Left lung (tissue), 4 donors: ENCODE measurements at regions not wholly inside any gene's neighbourhood (a gene's known extent, or its start where the extent isn't known, plus 50 kb on each side); places are given as distances from the start of the nearest gene placed in this dataset.

Experiments
- ATAC-seq: fragments of 200-7000 bp; cut with Tn5 transposase; one replicate; pipeline ENCODE4 v1.9.1; 2020; ENCODE audit warnings: moderate library complexity
- DNase-seq, 4 donors: peaks; one replicate each; pipeline ENCODE4 v3.0.0-alpha.2; 2013 to 2020
- H3K27ac ChIP-seq, 2 donors: fragments of 200-600 bp; sonication (generic) in 1 of 2; one replicate each; pipeline versions ENCODE4 v1.5.0 to v1.8.0; 2020 to 2021
- H3K27me3 ChIP-seq, 2 donors: fragments of 200-600 bp; sonication (generic) in 1 of 2; one replicate each; pipeline versions ENCODE4 v1.5.0 to v1.8.0; 2020 to 2021
- H3K36me3 ChIP-seq, 2 donors: fragments of 200-600 bp; sonication (generic) in 1 of 2; one replicate each; pipeline versions ENCODE4 v1.5.0 to v1.8.0; 2020 to 2021
- H3K4me1 ChIP-seq, 2 donors: fragments of 200-600 bp; one replicate each; pipeline ENCODE4 v1.8.0; 2021
- H3K4me3 ChIP-seq, 2 donors: fragments of 200-600 bp; sonication (generic) in 1 of 2; one replicate each; pipeline versions ENCODE4 v1.5.0 to v1.8.0; 2020 to 2021; ENCODE audit warnings: mild to moderate bottlenecking in 1 of 2
- H3K9me3 ChIP-seq, 2 donors: fragments of 200-600 bp; sonication (generic) in 1 of 2; one replicate each; pipeline versions ENCODE4 v1.5.0 to v1.8.0; 2020 to 2021
- CTCF ChIP-seq, 2 donors: fragments of 200-600 bp; sonication (generic) in 1 of 2; IDR thresholded peaks; one replicate each; pipeline versions ENCODE4 v1.5.0 to v1.8.0; 2021; ENCODE audit warnings: antibody characterized with exemption in 2 of 2
- intact Hi-C, 2 donors: fragments of 100-400 bp; cut with DNase I; formaldehyde crosslinking; loops; one replicate each; pipeline versions ENCODE4 v1.11.2 to v1.14.2; 2022
- donor health status: DM: no; HTN: yes; CAD: no.
- donor health status: DM: no; HTN: no; CAD: no.

DNA sequence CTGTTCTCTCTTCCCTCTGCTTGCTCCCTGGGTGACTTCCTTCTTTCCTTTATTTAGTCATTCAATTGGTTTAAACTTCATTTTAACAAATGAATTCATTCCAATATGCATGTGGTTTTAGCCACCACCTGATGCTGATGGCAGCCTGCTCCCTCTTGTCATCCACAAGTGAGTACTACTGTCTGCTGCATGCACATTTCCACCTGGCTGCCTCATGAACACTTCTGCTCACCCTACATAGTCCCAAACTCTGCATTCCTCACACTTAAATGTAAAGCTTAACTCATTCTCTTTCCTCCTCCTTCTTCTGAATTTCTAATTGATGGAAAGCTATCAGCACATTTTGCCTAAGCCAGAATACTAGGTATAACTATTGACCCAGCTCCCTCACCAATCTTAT lies 184.7 kb upstream of the ZNF462 start:
- no peak overlapping the region for H3K27ac ChIP-seq
- H3K4me3 ChIP-seq, result no peak overlapping the region
- no peak for ATAC-seq
- H3K27me3 ChIP-seq, result no peaks in the 10 kb centered on the region
- no peaks in the 10 kb centered on the region for H3K4me1 ChIP-seq
- no peak for TF ChIP-seq CTCF (IDR thresholded peaks at IDR 0.05)
- intact Hi-C loops, result no loop called here
- no peaks in the 10 kb centered on the region for H3K36me3 ChIP-seq
- no peaks in the 10 kb centered on the region for H3K9me3 ChIP-seq
- no peak for DNase-seq

DNA sequence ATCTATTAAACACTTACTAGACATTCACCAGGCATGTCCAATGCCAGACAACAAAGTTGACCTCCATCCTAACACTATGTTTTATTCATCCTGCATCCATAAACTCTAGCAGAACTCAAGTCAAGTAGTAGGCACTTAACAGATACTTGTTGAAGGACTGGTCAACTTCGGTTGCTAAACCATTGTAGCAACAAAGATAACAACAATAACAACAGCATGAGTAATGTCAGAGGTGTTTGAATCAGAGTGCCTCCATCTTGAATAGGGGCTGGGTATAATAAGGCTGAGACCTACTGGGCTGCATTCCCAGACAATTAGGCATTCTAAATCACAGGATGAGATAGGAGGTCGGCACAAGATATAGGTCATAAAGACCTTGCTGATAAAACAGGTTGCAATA lies 180.5 kb upstream of the ZNF462 start:
- intact Hi-C loops, result no loop called here
- no peaks in the 10 kb centered on the region for H3K9me3 ChIP-seq
- no peak for TF ChIP-seq CTCF (IDR thresholded peaks at IDR 0.05)
- no peaks in the 10 kb centered on the region for H3K36me3 ChIP-seq
- no peaks in the 10 kb centered on the region for H3K4me1 ChIP-seq
- DNase-seq, result no peak
- no peak overlapping the region for H3K4me3 ChIP-seq
- H3K27me3 ChIP-seq, result no peaks in the 10 kb centered on the region
- peak; percentile 23 for ATAC-seq
- H3K27ac ChIP-seq, result no peak overlapping the region

GRCh38 chr9:106683454-106683853 lies 179.5 kb upstream of the ZNF462 start:
- no peaks in the 10 kb centered on the region for H3K4me1 ChIP-seq
- H3K27ac ChIP-seq, result no peak overlapping the region
- H3K9me3 ChIP-seq, result no peaks in the 10 kb centered on the region
- H3K4me3 ChIP-seq, result no peak overlapping the region
- TF ChIP-seq CTCF (IDR thresholded peaks at IDR 0.05), result no peak
- ATAC-seq, result no peak
- H3K36me3 ChIP-seq, result no peaks in the 10 kb centered on the region
- no peaks in the 10 kb centered on the region for H3K27me3 ChIP-seq
- intact Hi-C loops, result no loop called here
- no peak for DNase-seq

GRCh38 chr9:106684940-106685695 lies 177.8 kb upstream of the ZNF462 start:
- Histone ChIP-seq H3K4me3 (no peak overlapping the region), H3K27me3 (no peaks in the 10 kb centered on the region), H3K4me1 (no peaks in the 10 kb centered on the region), H3K9me3 (no peaks in the 10 kb centered on the region), H3K27ac (no peak overlapping the region), H3K36me3 (no peaks in the 10 kb centered on the region)
- DNase-seq (no peak), ATAC-seq (no peak)
- TF ChIP-seq CTCF (IDR thresholded peaks at IDR 0.05), result no peak
- intact Hi-C loops, result no loop called here

DNA sequence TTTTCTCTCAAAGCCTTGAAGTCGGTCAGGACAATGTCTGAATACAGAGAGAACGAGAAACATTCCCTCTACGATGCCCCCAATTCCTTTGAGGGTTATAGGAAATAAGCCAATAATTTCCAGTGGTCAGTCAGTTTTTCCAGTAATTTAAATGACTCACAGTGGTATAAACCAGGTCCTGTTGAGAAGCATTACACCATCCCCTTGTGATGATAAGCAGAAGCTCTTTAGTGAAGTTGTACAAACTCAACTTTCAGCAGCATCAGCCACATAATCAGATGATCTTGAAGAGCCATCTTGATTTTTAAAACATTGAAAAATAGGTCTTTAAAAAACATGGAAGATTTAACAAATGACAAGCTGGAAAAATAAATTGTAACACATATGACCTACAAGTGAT lies 173.9 kb upstream of the ZNF462 start:
- ATAC-seq (no peak), DNase-seq (no peak)
- intact Hi-C loops, result no loop called here
- H3K27me3 ChIP-seq, result no peaks in the 10 kb centered on the region
- H3K36me3 ChIP-seq, result no peaks in the 10 kb centered on the region
- no peaks in the 10 kb centered on the region for H3K4me1 ChIP-seq
- H3K4me3 ChIP-seq, result no peak overlapping the region
- H3K9me3 ChIP-seq, result no peaks in the 10 kb centered on the region
- no peak overlapping the region for H3K27ac ChIP-seq
- no peak for TF ChIP-seq CTCF (IDR thresholded peaks at IDR 0.05)
